Smooth muscle cell (in vitro differentiated cells): ENCODE measurements at regions not wholly inside any gene's neighbourhood (a gene's known extent, or its start where the extent isn't known, plus 50 kb on each side); places are given as distances from the start of the nearest gene placed in this dataset.

Experiments
- DNase-seq: peaks from one replicate; lab custom pipeline; 2025; ENCODE audit not compliant: unreplicated experiment; lab: John Stamatoyannopoulos, UW
- H2AFZ ChIP-seq: fragments of 200-600 bp; sonication (generic); 2 replicates; pipeline ENCODE4 v1.6.0; 2016; ENCODE audit warnings: antibody characterized with exemption, low read depth, mild to moderate bottlenecking
- H3F3A ChIP-seq: fragments of 200-600 bp; sonication (generic); 2 replicates; pipeline ENCODE4 v1.6.0; 2017; ENCODE audit warnings: antibody characterized with exemption, low read depth
- H3K27ac ChIP-seq: fragments of 200-600 bp; sonication (generic); 2 replicates; pipeline ENCODE4 v1.5.1; 2016; ENCODE audit warnings: low read depth, mild to moderate bottlenecking
- H3K27me3 ChIP-seq: fragments of 200-600 bp; sonication (generic); 2 replicates; pipeline ENCODE4 v1.6.1; 2016; ENCODE audit warnings: low read depth, mild to moderate bottlenecking
- H3K36me3 ChIP-seq: fragments of 200-600 bp; sonication (generic); 2 replicates; pipeline ENCODE4 v1.5.1; 2016; ENCODE audit warnings: low read depth
- H3K4me1 ChIP-seq: fragments of 200-600 bp; sonication (generic); 2 replicates; pipeline ENCODE4 v1.5.1; 2016; ENCODE audit warnings: low read depth
- H3K4me2 ChIP-seq: fragments of 200-600 bp; sonication (generic); 2 replicates; pipeline ENCODE4 v1.6.0; 2016; ENCODE audit warnings: mild to moderate bottlenecking
- H3K4me3 ChIP-seq: fragments of 200-600 bp; sonication (generic); 2 replicates; pipeline ENCODE4 v1.5.1; 2016; ENCODE audit warnings: mild to moderate bottlenecking
- H3K79me2 ChIP-seq: fragments of 200-600 bp; sonication (generic); 2 replicates; pipeline ENCODE4 v1.6.0; 2016; ENCODE audit warnings: low read depth, mild to moderate bottlenecking
- H3K9ac ChIP-seq: fragments of 200-600 bp; sonication (generic); 2 replicates; pipeline ENCODE4 v1.6.0; 2016; ENCODE audit warnings: low read depth
- H3K9me3 ChIP-seq: fragments of 200-600 bp; sonication (generic); replicated peaks from 2 replicates; pipeline ENCODE4 v1.5.1; 2016; ENCODE audit warnings: low read depth
- H4K20me1 ChIP-seq: fragments of 200-600 bp; sonication (generic); 2 replicates; pipeline ENCODE4 v1.6.0; 2016; ENCODE audit warnings: low read depth
- CTCF ChIP-seq: fragments of 200-600 bp; sonication (generic); IDR thresholded peaks from 2 replicates; pipeline ENCODE4 v1.5.1; 2017; ENCODE audit warnings: borderline replicate concordance, mild to moderate bottlenecking, antibody characterized with exemption; ENCODE audit not compliant: insufficient read depth, poor library complexity, severe bottlenecking
- WGBS: methylation state at CpG from one replicate; pipeline ENCODE4 v1.1.7; 2016; ENCODE audit warnings: low lambda C conversion rate; 5-methylcytosine and 5-hydroxymethylcytosine counted together

GRCh38 chr1:198917226-198917625, 278.4 kb downstream of the PTPRC start:
- no peak for TF ChIP-seq CTCF
- Histone ChIP-seq H3K27me3 (no peaks in the 10 kb centered on the region), H3K4me2 (peak overlapping the region; percentile 55), H3K79me2 (peaks cover 100% of the 10 kb centered on the region), H3K9me3 (no peaks in the 10 kb centered on the region), H3F3A (peaks cover 53% of the 10 kb centered on the region), H3K36me3 (peaks cover 1% of the 10 kb centered on the region), H3K9ac (no peak overlapping the region), H3K27ac (peak overlapping the region; percentile 81), H3K4me1 (peaks cover 3% of the 10 kb centered on the region), H2AFZ (no peak overlapping the region), H4K20me1 (peaks cover 100% of the 10 kb centered on the region), H3K4me3 (no peak overlapping the region)
- WGBS: 33% methylated on average over 2 of the region's 2 CpGs
- DNase-seq: no peak

GRCh38 chr1:198918920-198919319, 280.1 kb downstream of the PTPRC start:
- 54% methylated on average over 5 of the region's 5 CpGs for WGBS
- peaks cover 100% of the 10 kb centered on the region for H3K79me2 ChIP-seq

GRCh38 chr1:198919667-198920398, 281.0 kb downstream of the PTPRC start:
- peaks cover 3% of the 10 kb centered on the region for H3K4me1 ChIP-seq
- H3K36me3 ChIP-seq: no peaks in the 10 kb centered on the region
- H3K27me3 ChIP-seq: no peaks in the 10 kb centered on the region
- DNase-seq: no peak
- no peak overlapping the region for H3K9ac ChIP-seq
- peak overlapping the region; percentile 81 for H3K27ac ChIP-seq
- WGBS: 69% methylated on average over 5 of the region's 5 CpGs
- peak overlapping the region; percentile 55 for H3K4me2 ChIP-seq
- H3K79me2 ChIP-seq: peaks cover 100% of the 10 kb centered on the region
- TF ChIP-seq CTCF: no peak
- no peaks in the 10 kb centered on the region for H3K9me3 ChIP-seq
- H2AFZ ChIP-seq: no peak overlapping the region
- peaks cover 100% of the 10 kb centered on the region for H4K20me1 ChIP-seq
- H3K4me3 ChIP-seq: no peak overlapping the region
- peaks cover 49% of the 10 kb centered on the region for H3F3A ChIP-seq

More at GRCh38 chr1:198918920-198919319, 280.1 kb downstream of the PTPRC start:
- Histone ChIP-seq H3F3A (peaks cover 55% of the 10 kb centered on the region), H3K9me3 (no peaks in the 10 kb centered on the region), H3K4me1 (peaks cover 3% of the 10 kb centered on the region), H3K36me3 (no peaks in the 10 kb centered on the region), H2AFZ (no peak overlapping the region), H3K27me3 (no peaks in the 10 kb centered on the region), H3K9ac (no peak overlapping the region), H3K4me3 (no peak overlapping the region), H4K20me1 (peaks cover 100% of the 10 kb centered on the region), H3K27ac (peak overlapping the region; percentile 81), H3K4me2 (peak overlapping the region; percentile 55)
- TF ChIP-seq CTCF: no peak
- DNase-seq: no peak
